DND-41 (cell line): ENCODE measurements at regions not wholly inside any gene's neighbourhood (a gene's known extent, or its start where the extent isn't known, plus 50 kb on each side); places are given as distances from the start of the nearest gene placed in this dataset.

Source experiments
- ATAC-seq: fragments of 200-7000 bp; cut with Tn5 transposase; 3 replicates; pipeline ENCODE4 v1.9.1; 2021; ENCODE audit warnings: low read depth; ENCODE audit not compliant: insufficient read depth
- DNase-seq: peaks from one replicate; pipeline ENCODE4 v3.0.0-alpha.2; 2020
- H2AFZ ChIP-seq: 2 replicates; pipeline ENCODE4 v1.6.0; 2012; ENCODE audit warnings: low read depth, low read length
- H3K27ac ChIP-seq: 2 replicates; pipeline ENCODE4 v1.5.1; 2012; ENCODE audit warnings: low read length, inconsistent platforms
- H3K27me3 ChIP-seq: fragments of 200-600 bp; sonication (generic); 2 replicates; pipeline ENCODE4 v1.6.0; 2012; ENCODE audit warnings: low read length, mild to moderate bottlenecking, inconsistent platforms; ENCODE audit not compliant: insufficient read depth, poor library complexity
- H3K36me3 ChIP-seq: 2 replicates; pipeline ENCODE4 v1.5.1; 2012; ENCODE audit warnings: low read length, inconsistent platforms; ENCODE audit not compliant: insufficient read depth
- H3K4me1 ChIP-seq: 2 replicates; pipeline ENCODE4 v1.5.1; 2012; ENCODE audit warnings: mild to moderate bottlenecking, low read length; ENCODE audit not compliant: insufficient read depth
- H3K4me2 ChIP-seq: 2 replicates; pipeline ENCODE4 v1.6.0; 2012; ENCODE audit warnings: mild to moderate bottlenecking, moderate library complexity, low read length, inconsistent platforms; ENCODE audit not compliant: insufficient read depth
- H3K4me3 ChIP-seq, 2 experiments: fragments of 200-600 bp in 1 of 2; shearing (Covaris generic) in 1 of 2; 2 replicates each; pipeline ENCODE4 v1.5.1; 2012 to 2016; ENCODE audit warnings: inconsistent platforms in 2 of 2, low read length in 2 of 2, mild to moderate bottlenecking in 2 of 2, low read depth in 1 of 2, moderate library complexity in 1 of 2
- H3K79me2 ChIP-seq: 2 replicates; pipeline ENCODE4 v1.6.0; 2012; ENCODE audit warnings: low read length, inconsistent platforms; ENCODE audit not compliant: insufficient read depth
- H3K9ac ChIP-seq: 2 replicates; pipeline ENCODE4 v1.6.0; 2012; ENCODE audit warnings: low read depth, mild to moderate bottlenecking, inconsistent platforms, low read length, moderate library complexity
- H3K9me3 ChIP-seq: 2 replicates; pipeline ENCODE4 v1.5.1; 2012; ENCODE audit warnings: low read length, moderate library complexity, mild to moderate bottlenecking, inconsistent platforms; ENCODE audit not compliant: insufficient read depth, severe bottlenecking
- H4K20me1 ChIP-seq: 2 replicates; pipeline ENCODE4 v1.6.0; 2012; ENCODE audit warnings: low read length; ENCODE audit not compliant: insufficient read depth
- EZH2 ChIP-seq: IDR thresholded peaks from 3 replicates; pipeline ENCODE4 v1.6.1; 2012; ENCODE audit warnings: borderline replicate concordance, low read depth, mild to moderate bottlenecking, moderate library complexity, low read length, inconsistent platforms; ENCODE audit not compliant: severe bottlenecking
- TF ChIP-seq, protein P1 (sequence below): IDR thresholded peaks from 2 replicates; pipeline ENCODE4 v1.5.1; 2012; ENCODE audit warnings: borderline replicate concordance, low read length, moderate library complexity, mild to moderate bottlenecking; ENCODE audit not compliant: poor library complexity, severe bottlenecking; ENCODE audit errors: extremely low read depth

DNA sequence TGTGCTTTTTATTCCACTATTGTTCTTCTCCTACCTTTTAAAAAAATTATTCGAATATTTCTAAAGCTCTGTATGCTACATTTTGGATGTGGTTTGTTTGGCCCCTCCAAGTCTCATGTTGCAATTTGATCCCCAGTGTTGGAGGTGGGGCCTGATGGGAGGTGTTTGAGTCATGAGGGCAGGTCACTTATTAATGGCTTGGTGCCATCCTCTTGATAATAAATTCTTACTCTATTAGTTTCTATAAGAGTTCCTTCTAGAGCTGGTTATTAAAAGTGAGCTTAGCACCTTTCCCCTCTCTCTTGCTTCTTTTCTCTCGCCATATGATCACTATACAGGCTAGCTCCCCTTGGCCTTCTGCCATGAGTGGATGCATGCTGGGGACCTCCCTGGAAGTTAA, 445.6 kb upstream of the PDE3A start:
- no peaks in the 10 kb centered on the region for H3K27me3 ChIP-seq
- no peak overlapping the region for H3K4me3 ChIP-seq
- no peaks in the 10 kb centered on the region for H3K79me2 ChIP-seq
- no peak overlapping the region for H2AFZ ChIP-seq
- H3K9ac ChIP-seq, result no peak overlapping the region
- no peak for TF ChIP-seq EZH2
- TF ChIP-seq, protein P1, sequence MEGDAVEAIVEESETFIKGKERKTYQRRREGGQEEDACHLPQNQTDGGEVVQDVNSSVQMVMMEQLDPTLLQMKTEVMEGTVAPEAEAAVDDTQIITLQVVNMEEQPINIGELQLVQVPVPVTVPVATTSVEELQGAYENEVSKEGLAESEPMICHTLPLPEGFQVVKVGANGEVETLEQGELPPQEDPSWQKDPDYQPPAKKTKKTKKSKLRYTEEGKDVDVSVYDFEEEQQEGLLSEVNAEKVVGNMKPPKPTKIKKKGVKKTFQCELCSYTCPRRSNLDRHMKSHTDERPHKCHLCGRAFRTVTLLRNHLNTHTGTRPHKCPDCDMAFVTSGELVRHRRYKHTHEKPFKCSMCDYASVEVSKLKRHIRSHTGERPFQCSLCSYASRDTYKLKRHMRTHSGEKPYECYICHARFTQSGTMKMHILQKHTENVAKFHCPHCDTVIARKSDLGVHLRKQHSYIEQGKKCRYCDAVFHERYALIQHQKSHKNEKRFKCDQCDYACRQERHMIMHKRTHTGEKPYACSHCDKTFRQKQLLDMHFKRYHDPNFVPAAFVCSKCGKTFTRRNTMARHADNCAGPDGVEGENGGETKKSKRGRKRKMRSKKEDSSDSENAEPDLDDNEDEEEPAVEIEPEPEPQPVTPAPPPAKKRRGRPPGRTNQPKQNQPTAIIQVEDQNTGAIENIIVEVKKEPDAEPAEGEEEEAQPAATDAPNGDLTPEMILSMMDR, result no peak
- H3K9me3 ChIP-seq, result no peaks in the 10 kb centered on the region
- DNase-seq (no peak), ATAC-seq (no peak)
- H3K27ac ChIP-seq, result no peak overlapping the region
- H3K36me3 ChIP-seq, result no peaks in the 10 kb centered on the region
- no peaks in the 10 kb centered on the region for H3K4me1 ChIP-seq
- no peaks in the 10 kb centered on the region for H4K20me1 ChIP-seq
- H3K4me2 ChIP-seq, result no peak overlapping the region

DNA sequence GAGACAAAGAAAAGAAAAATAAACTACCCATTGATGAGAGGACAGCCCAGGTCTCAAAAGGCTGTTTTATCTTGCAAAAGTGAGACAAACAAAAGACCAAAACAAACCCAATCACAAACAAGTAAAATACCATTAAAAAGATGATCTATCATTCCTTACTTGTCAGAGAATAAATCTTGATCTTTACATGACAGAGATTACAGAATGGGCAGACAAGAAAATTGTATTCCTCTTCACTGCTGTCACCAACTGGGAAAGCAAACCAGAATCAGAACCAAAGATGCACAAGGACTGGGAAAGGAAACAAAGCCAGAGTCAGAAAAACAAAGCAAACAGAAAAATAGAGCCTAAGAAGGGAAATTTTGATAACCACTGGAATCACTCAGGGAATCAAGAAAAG, 444.0 kb upstream of the PDE3A start:
- no peaks in the 10 kb centered on the region for H3K9me3 ChIP-seq
- no peak overlapping the region for H3K4me2 ChIP-seq
- no peaks in the 10 kb centered on the region for H4K20me1 ChIP-seq
- no peak overlapping the region for H3K4me3 ChIP-seq
- H3K27me3 ChIP-seq, result no peaks in the 10 kb centered on the region
- TF ChIP-seq EZH2, result no peak
- TF ChIP-seq, protein P1, result no peak
- no peak overlapping the region for H2AFZ ChIP-seq
- DNase-seq (no peak), ATAC-seq (no peak)
- no peaks in the 10 kb centered on the region for H3K4me1 ChIP-seq
- no peaks in the 10 kb centered on the region for H3K79me2 ChIP-seq
- H3K36me3 ChIP-seq, result no peaks in the 10 kb centered on the region
- no peak overlapping the region for H3K9ac ChIP-seq
- no peak overlapping the region for H3K27ac ChIP-seq

DNA sequence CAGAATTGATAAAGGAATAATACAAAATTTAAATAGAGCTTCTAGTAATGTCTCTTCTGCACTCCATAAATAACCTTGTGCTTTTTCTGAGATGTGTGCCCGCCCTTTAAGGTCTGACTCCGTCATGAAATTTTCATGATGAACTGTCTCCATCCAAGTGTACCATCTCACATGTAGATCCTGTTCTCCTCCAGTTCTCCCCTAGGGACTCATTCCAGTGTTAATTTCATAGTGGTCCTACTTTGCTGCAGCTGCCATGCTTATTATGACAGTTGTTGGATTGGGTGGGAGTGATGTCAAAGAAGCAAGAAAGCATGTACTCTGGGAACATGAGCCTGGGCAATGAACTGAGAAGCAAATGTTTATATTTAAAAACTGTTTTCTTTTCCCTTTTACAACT, 442.5 kb upstream of the PDE3A start:
- Histone ChIP-seq H3K9ac (no peak overlapping the region), H3K79me2 (no peaks in the 10 kb centered on the region), H3K4me1 (no peaks in the 10 kb centered on the region), H3K27me3 (no peaks in the 10 kb centered on the region), H3K4me2 (no peak overlapping the region), H3K9me3 (no peaks in the 10 kb centered on the region), H2AFZ (no peak overlapping the region), H3K27ac (no peak overlapping the region), H3K4me3 (no peak overlapping the region), H4K20me1 (no peaks in the 10 kb centered on the region), H3K36me3 (no peaks in the 10 kb centered on the region)
- ATAC-seq (no peak), DNase-seq (no peak)
- TF ChIP-seq, protein P1, result no peak
- no peak for TF ChIP-seq EZH2

DNA sequence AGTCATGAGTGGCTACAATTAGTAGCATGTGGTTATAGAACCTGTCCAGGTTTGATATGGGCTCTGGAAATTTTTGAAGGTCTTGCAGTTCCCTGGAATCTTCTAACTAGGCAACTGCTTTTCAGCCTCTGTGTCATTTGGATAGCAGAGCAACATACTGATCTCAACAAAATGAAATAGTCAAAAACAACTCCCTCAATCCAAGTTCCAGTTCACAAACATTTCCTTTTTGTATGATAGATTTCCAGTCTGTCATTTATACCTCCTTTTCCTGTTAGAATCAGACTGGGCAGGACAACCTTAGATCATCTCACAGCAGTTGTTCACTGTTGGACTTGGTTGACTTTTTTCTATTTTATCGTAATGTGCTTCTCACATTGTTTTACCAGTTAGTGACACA, 442.1 kb upstream of the PDE3A start:
- Histone ChIP-seq H3K4me2 (no peak overlapping the region), H3K27ac (no peak overlapping the region), H2AFZ (no peak overlapping the region), H4K20me1 (no peaks in the 10 kb centered on the region), H3K4me1 (no peaks in the 10 kb centered on the region), H3K79me2 (no peaks in the 10 kb centered on the region), H3K9me3 (no peaks in the 10 kb centered on the region), H3K9ac (no peak overlapping the region), H3K36me3 (no peaks in the 10 kb centered on the region), H3K27me3 (no peaks in the 10 kb centered on the region), H3K4me3 (no peak overlapping the region)
- TF ChIP-seq EZH2, result no peak
- TF ChIP-seq, protein P1, result no peak
- DNase-seq (no peak), ATAC-seq (no peak)
